ENCODE measurements at regions not wholly inside any gene's neighbourhood (a gene's known extent, or its start where the extent isn't known, plus 50 kb on each side); places are given as distances from the start of the nearest gene placed in this dataset.

GRCh38 chr10:81662837-81663236 lies 212.2 kb upstream of the NRG3 start:
- TF ChIP-seq, protein P1, sequence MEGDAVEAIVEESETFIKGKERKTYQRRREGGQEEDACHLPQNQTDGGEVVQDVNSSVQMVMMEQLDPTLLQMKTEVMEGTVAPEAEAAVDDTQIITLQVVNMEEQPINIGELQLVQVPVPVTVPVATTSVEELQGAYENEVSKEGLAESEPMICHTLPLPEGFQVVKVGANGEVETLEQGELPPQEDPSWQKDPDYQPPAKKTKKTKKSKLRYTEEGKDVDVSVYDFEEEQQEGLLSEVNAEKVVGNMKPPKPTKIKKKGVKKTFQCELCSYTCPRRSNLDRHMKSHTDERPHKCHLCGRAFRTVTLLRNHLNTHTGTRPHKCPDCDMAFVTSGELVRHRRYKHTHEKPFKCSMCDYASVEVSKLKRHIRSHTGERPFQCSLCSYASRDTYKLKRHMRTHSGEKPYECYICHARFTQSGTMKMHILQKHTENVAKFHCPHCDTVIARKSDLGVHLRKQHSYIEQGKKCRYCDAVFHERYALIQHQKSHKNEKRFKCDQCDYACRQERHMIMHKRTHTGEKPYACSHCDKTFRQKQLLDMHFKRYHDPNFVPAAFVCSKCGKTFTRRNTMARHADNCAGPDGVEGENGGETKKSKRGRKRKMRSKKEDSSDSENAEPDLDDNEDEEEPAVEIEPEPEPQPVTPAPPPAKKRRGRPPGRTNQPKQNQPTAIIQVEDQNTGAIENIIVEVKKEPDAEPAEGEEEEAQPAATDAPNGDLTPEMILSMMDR (IDR thresholded peaks at IDR 0.05; ENCODE audit: borderline replicate concordance, extremely low read depth, low read length, poor library complexity, severe bottlenecking): no peak
- no peak for TF ChIP-seq EZH2 (IDR thresholded peaks at IDR 0.05; ENCODE audit: borderline replicate concordance, low read depth, low read length, severe bottlenecking)
